ENCODE measurements at regions not wholly inside any gene's neighbourhood (a gene's known extent, or its start where the extent isn't known, plus 50 kb on each side); places are given as distances from the start of the nearest gene placed in this dataset.

DNA sequence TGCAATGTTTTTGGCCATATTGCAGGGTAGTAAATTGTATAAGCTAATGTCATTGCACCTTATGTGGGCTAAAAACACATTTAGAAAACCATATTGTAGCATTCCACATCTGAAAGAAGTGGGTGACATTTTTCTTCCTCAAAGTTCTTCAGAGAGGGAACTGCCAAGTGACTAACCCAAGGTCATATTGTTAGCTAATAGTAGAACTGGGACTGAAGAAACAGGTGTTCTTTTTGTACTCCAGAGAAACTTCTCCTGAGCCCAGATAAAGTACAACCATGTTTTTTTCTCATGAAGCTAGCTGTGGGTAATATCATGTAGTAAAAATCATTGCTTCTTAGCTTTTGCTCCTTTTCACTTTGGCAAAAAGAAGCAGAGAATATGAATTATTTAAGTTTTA lies 333.0 kb downstream of the NSUN3 start:
- TF ChIP-seq CTCF (IDR thresholded peaks at IDR 0.05; ENCODE audit: insufficient read depth, low read length, poor library complexity, severe bottlenecking), result no peak
- TF ChIP-seq EZH2phosphoT487 (conservative IDR thresholded peaks at IDR 0.05; ENCODE audit: low read length), result no peak
